RWPE1 (cell line): ENCODE measurements at regions not wholly inside any gene's neighbourhood (a gene's known extent, or its start where the extent isn't known, plus 50 kb on each side); places are given as distances from the start of the nearest gene placed in this dataset.
A peak's percentile ranks its signal among the peaks of the same experiment; 100 is the strongest.

Source experiments
- CTCF ChIA-PET: fragments of 350-600 bp; sonication (Branson Sonifier 250); formaldehyde crosslinking; extraction: SDS; loops from one replicate; lab custom pipeline; 2021; lab: Yijun Ruan, JAX
- POLR2A ChIA-PET: fragments of 400-600 bp; formaldehyde crosslinking; extraction: SDS; loops from one replicate; lab custom pipeline; 2020; ENCODE audit warnings: antibody characterized with exemption; ENCODE audit not compliant: low non-redundant PET; lab: Yijun Ruan, JAX
- DNase-seq: peaks from one replicate; pipeline ENCODE4 v3.0.0; 2012; ENCODE audit warnings: low spot score
- H3K27ac ChIP-seq: fragments of 450-650 bp; 2 replicates; pipeline ENCODE4 v1.5.1; 2017
- CTCF ChIP-seq: fragments of 450-650 bp; conservative IDR thresholded peaks from 2 replicates; pipeline ENCODE4 v1.5.1; 2017; ENCODE audit warnings: low read depth, mild to moderate bottlenecking

- no peak for TF ChIP-seq CTCF
- POLR2A ChIA-PET = no interaction called here
- H3K27ac ChIP-seq = no peak overlapping the region
- CTCF ChIA-PET = no interaction called here
- no peak for DNase-seq
These were observed 428.8 kb upstream of the JARID2 start for GRCh38 chr6:14817074-14817473.

- no peak for TF ChIP-seq CTCF
- CTCF ChIA-PET = interaction anchor here (0.6 kb wide), 1 partner anchor 455 kb away, joined by 5 read pairs; no protein-coding TSS in a partner anchor
- DNase-seq = no peak
- POLR2A ChIA-PET = no interaction called here
- peak overlapping the region; percentile 33 for H3K27ac ChIP-seq
These were observed 427.4 kb upstream of the JARID2 start for GRCh38 chr6:14818422-14818884.

- no peak for TF ChIP-seq CTCF
- POLR2A ChIA-PET = no interaction called here
- H3K27ac ChIP-seq = peak overlapping the region; percentile 33
- CTCF ChIA-PET = interaction anchor here (0.6 kb wide), 1 partner anchor 454 kb away, joined by 5 read pairs; no protein-coding TSS in a partner anchor
- no peak for DNase-seq
These were observed 426.9 kb upstream of the JARID2 start for GRCh38 chr6:14819001-14819400.

GRCh38 chr6:14819840-14820420 lies 425.9 kb upstream of the JARID2 start:
- no peak for DNase-seq
- ChIA-PET POLR2A (no interaction called here), CTCF (no interaction called here)
- no peak for TF ChIP-seq CTCF
- no peak overlapping the region for H3K27ac ChIP-seq

- DNase-seq = no peak
- ChIA-PET CTCF (no interaction called here), POLR2A (no interaction called here)
- TF ChIP-seq CTCF = no peak
- no peak overlapping the region for H3K27ac ChIP-seq
These were observed 423.8 kb upstream of the JARID2 start for GRCh38 chr6:14822012-14822553.

GRCh38 chr6:14822679-14823078 lies 423.2 kb upstream of the JARID2 start:
- ChIA-PET POLR2A (no interaction called here), CTCF (no interaction called here)
- H3K27ac ChIP-seq = no peak overlapping the region
- no peak for DNase-seq
- TF ChIP-seq CTCF = no peak
